ENCODE measurements at regions not wholly inside any gene's neighbourhood (a gene's known extent, or its start where the extent isn't known, plus 50 kb on each side); places are given as distances from the start of the nearest gene placed in this dataset.
"Not testable (repeated sequence)": the region's sequence is repeated elsewhere in the genome, so short reads cannot be mapped to it uniquely, and the experiment has no call there.

GRCh38 chr14:34079643-34080042, 128.8 kb upstream of the EGLN3 start:
- not testable (repeated sequence) for TF ChIP-seq CTCF (IDR thresholded peaks at IDR 0.05; ENCODE audit: low read depth, low read length, poor library complexity, severe bottlenecking); EZH2phosphoT487 (IDR thresholded peaks at IDR 0.05; ENCODE audit: borderline replicate concordance, low read length)
